ENCODE measurements at regions not wholly inside any gene's neighbourhood (a gene's known extent, or its start where the extent isn't known, plus 50 kb on each side); places are given as distances from the start of the nearest gene placed in this dataset.

DNA sequence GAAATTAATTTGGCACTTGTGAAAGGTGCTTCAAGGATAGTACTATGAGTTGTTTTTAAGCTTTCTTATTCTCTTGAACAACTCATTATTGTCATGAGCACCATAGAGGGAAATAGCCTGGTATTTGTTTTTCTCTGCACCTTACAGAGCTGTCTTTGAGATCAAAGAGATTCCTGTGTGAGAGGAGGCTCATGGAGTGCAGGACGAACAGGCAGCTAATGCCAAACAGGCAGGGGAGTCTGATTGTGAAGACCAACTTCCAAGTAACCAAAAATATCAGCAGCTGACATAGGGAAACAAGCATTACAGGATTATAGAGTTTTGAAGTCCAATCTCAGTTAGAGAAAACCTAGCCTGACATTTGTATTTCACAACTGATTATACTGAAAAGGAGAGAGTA, 110.6 kb upstream of the TENT5A start:
- CTCF ChIA-PET = no interaction called here

More for the DNA sequence above, 110.6 kb upstream of the TENT5A start:
- no peaks in the 10 kb centered on the region for H3K9me3 ChIP-seq (replicated peaks; ENCODE audit: control insufficient read depth, insufficient read depth, low read length)
- H3K4me2 ChIP-seq (ENCODE audit: insufficient read depth, low read length) = no peak overlapping the region
- intact Hi-C loops (cut with micrococcal nuclease) = loop anchor here (10.0 kb wide), 1 partner anchor 1408 kb away; no protein-coding TSS in a partner anchor
- H3K9ac ChIP-seq (replicated peaks; ENCODE audit: extremely low read depth, insufficient read depth, low read length) = no peak overlapping the region
- no peak overlapping the region for H3K27ac ChIP-seq (ENCODE audit: insufficient read depth, low read depth, low read length)
- TF ChIP-seq FOS (IDR thresholded peaks at IDR 0.05; ENCODE audit: borderline replicate concordance, insufficient read depth, low read length) = no peak
- TF ChIP-seq GATA2 (IDR thresholded peaks at IDR 0.05; ENCODE audit: insufficient read depth, insufficient read length, low read depth, low read length) = no peak
- TF ChIP-seq, protein P1, sequence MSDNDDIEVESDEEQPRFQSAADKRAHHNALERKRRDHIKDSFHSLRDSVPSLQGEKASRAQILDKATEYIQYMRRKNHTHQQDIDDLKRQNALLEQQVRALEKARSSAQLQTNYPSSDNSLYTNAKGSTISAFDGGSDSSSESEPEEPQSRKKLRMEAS (IDR thresholded peaks at IDR 0.05; ENCODE audit: insufficient read depth, insufficient read length) = no peak
- no peak for TF ChIP-seq EZH2 (IDR thresholded peaks at IDR 0.05; ENCODE audit: borderline replicate concordance, low read depth, low read length, severe bottlenecking)
- TF ChIP-seq CTCF (IDR thresholded peaks at IDR 0.05; ENCODE audit: extremely low read depth in 1 of 2, insufficient read depth in 1 of 2, low read depth in 1 of 2, low read length in 2 of 2) = no peak
- TF ChIP-seq MYC (IDR thresholded peaks at IDR 0.05; ENCODE audit: low read depth, low read length) = no peak
- TF ChIP-seq JUN (IDR thresholded peaks at IDR 0.05; ENCODE audit: borderline replicate concordance, insufficient read depth, insufficient read length, low read depth) = no peak
- no peak for TF ChIP-seq POLR2AphosphoS5 (IDR thresholded peaks at IDR 0.05; ENCODE audit: insufficient read depth, low read depth, low read length)
- no peak for TF ChIP-seq POLR2A (IDR thresholded peaks at IDR 0.05; ENCODE audit: low read depth, low read length)
- H3K36me3 ChIP-seq (ENCODE audit: control insufficient read depth in 2 of 2, extremely low read depth in 1 of 2, insufficient read depth in 2 of 2, low read length in 2 of 2) = no peaks in the 10 kb centered on the region
- DNase-seq (ENCODE audit: low read depth, low spot score) (no peak), FAIRE-seq (no peak)
- no peaks in the 10 kb centered on the region for H3K27me3 ChIP-seq (ENCODE audit: control insufficient read depth in 2 of 2, insufficient read depth in 2 of 2, low read length in 2 of 2)
- dilution Hi-C loops (cut with MboI; ENCODE audit: extremely low pct_ligation_motif_present, low sequenced_read_pairs) = no loop called here
- peaks cover 27% of the 10 kb centered on the region for H3K4me1 ChIP-seq (ENCODE audit: control insufficient read depth, extremely low read depth, insufficient read depth, low read length)
- H3K4me3 ChIP-seq (replicated peaks in 1 of 3; ENCODE audit: insufficient read depth in 1 of 3, low read depth in 1 of 3, low read length in 3 of 3) = no peak overlapping the region
- no TSS peak for BruUV-seq (replicated peaks)
- H3K79me2 ChIP-seq (ENCODE audit: control insufficient read depth, insufficient read depth, low read length) = no peaks in the 10 kb centered on the region
- no peaks in the 10 kb centered on the region for H4K20me1 ChIP-seq (replicated peaks; ENCODE audit: control insufficient read depth, extremely low read depth, insufficient read depth, low read length)
- no peak overlapping the region for H2AFZ ChIP-seq (ENCODE audit: low read depth, low read length)
- H3K9me1 ChIP-seq (replicated peaks; ENCODE audit: control insufficient read depth, extremely low read depth, insufficient read depth, low read length) = no peaks in the 10 kb centered on the region
- POLR2A ChIA-PET = no interaction called here

Data from endothelial cell of umbilical vein (primary cell).